H1 (cell line): ENCODE measurements at regions not wholly inside any gene's neighbourhood (a gene's known extent, or its start where the extent isn't known, plus 50 kb on each side); places are given as distances from the start of the nearest gene placed in this dataset.

Experiments used
- CTCF ChIA-PET: fragments of 300-600 bp; sonication (Branson Sonifier 250); formaldehyde crosslinking; loops from one replicate; lab custom pipeline; 2021; ENCODE audit not compliant: partially characterized antibody; lab: Charles Lee
- POLR2A ChIA-PET: fragments of 300-600 bp; sonication (Branson Sonifier 250); formaldehyde crosslinking; loops from one replicate; lab custom pipeline; 2021; ENCODE audit warnings: inconsistent platforms; ENCODE audit not compliant: partially characterized antibody; lab: Charles Lee
- DNase-seq, 2 experiments: peaks; one replicate each; pipeline versions ENCODE4 v3.0.0 to v3.0.0-alpha.2; 2010 to 2022; ENCODE audit warnings: low spot score in 2 of 2, low read depth in 1 of 2, mixed read lengths in 1 of 2
- FAIRE-seq: peaks from 2 replicates; lab custom pipeline; 2011; peaks lifted over from hg19 to GRCh38; lab: Jason Lieb, UNC
- H2AFZ ChIP-seq: 2 replicates; pipeline ENCODE4 v1.8.1; 2012; ENCODE audit warnings: low read length, inconsistent platforms
- H2AK5ac ChIP-seq: 2 replicates; pipeline ENCODE4 v1.6.1; 2013; ENCODE audit warnings: low read depth, low read length
- H2BK120ac ChIP-seq: replicated peaks from 2 replicates; pipeline ENCODE3; 2013; ENCODE audit warnings: low read depth, low read length, inconsistent platforms
- H2BK12ac ChIP-seq: 2 replicates; pipeline ENCODE4 v1.6.1; 2013; ENCODE audit warnings: low read depth, low read length
- H2BK15ac ChIP-seq: 2 replicates; pipeline ENCODE4 v1.6.1; 2013; ENCODE audit warnings: low read length
- H2BK20ac ChIP-seq: 2 replicates; pipeline ENCODE4 v1.6.1; 2013; ENCODE audit warnings: low read length
- H2BK5ac ChIP-seq: 2 replicates; pipeline ENCODE4 v1.6.1; 2013; ENCODE audit warnings: low read depth, low read length
- H3K14ac ChIP-seq: 2 replicates; pipeline ENCODE4 v1.6.1; 2013; ENCODE audit warnings: inconsistent platforms; ENCODE audit not compliant: insufficient read length
- H3K18ac ChIP-seq: 2 replicates; pipeline ENCODE4 v1.6.1; 2013; ENCODE audit warnings: low read length; ENCODE audit errors: extremely low read depth
- H3K23ac ChIP-seq: 2 replicates; pipeline ENCODE4 v1.6.1; 2013; ENCODE audit warnings: inconsistent platforms; ENCODE audit not compliant: insufficient read length
- H3K23me2 ChIP-seq: 2 replicates; pipeline ENCODE4 v1.6.1; 2013; ENCODE audit warnings: low read depth, low read length
- H3K27ac ChIP-seq: 2 replicates; pipeline ENCODE4 v1.6.1; 2011; ENCODE audit warnings: low read depth, low read length, inconsistent platforms
- H3K27me3 ChIP-seq, 4 experiments: replicated peaks in 1 of 4; 1 replicate in 1 of 4; 2 replicates in 3 of 4; pipeline versions ENCODE4 v1.6.1 to v1.8.1; 2011 to 2013; ENCODE audit warnings: low read length in 3 of 4, mild to moderate bottlenecking in 3 of 4, inconsistent platforms in 2 of 4, mixed read lengths in 2 of 4, moderate library complexity in 1 of 4; ENCODE audit not compliant: control insufficient read depth in 3 of 4, insufficient read depth in 3 of 4; ENCODE audit errors: extremely low read depth in 1 of 4
- H3K36me3 ChIP-seq, 4 experiments: 2 replicates each; pipeline versions ENCODE4 v1.6.1 to v1.8.1; 2011 to 2013; ENCODE audit warnings: mild to moderate bottlenecking in 4 of 4, low read length in 3 of 4, moderate library complexity in 2 of 4, control low read depth in 1 of 4, inconsistent platforms in 1 of 4; ENCODE audit not compliant: insufficient read depth in 4 of 4, control insufficient read depth in 2 of 4
- H3K4ac ChIP-seq: replicated peaks from 2 replicates; pipeline ENCODE3; 2013; ENCODE audit warnings: low read length, low read depth, mixed read lengths, inconsistent platforms; ENCODE audit not compliant: insufficient read length
- H3K4me1 ChIP-seq, 4 experiments: replicated peaks in 1 of 4; 1 replicate in 1 of 4; 2 replicates in 3 of 4; pipeline versions ENCODE4 v1.6.1 to v1.8.1; 2011 to 2013; ENCODE audit warnings: low read length in 3 of 4, inconsistent platforms in 2 of 4, mixed read lengths in 1 of 4; ENCODE audit not compliant: insufficient read depth in 4 of 4, control insufficient read depth in 3 of 4
- H3K4me2 ChIP-seq, 2 experiments: 2 replicates each; pipeline versions ENCODE4 v1.6.1 to v1.8.1; 2011 to 2013; ENCODE audit warnings: low read depth in 2 of 2, low read length in 2 of 2, control low read depth in 1 of 2, inconsistent platforms in 1 of 2, mild to moderate bottlenecking in 1 of 2; ENCODE audit not compliant: insufficient read depth in 1 of 2
- H3K4me3 ChIP-seq, 4 experiments: fragments of 200-600, 300-600 bp in 1 of 4; sonication (generic), shearing (Covaris generic), sonication (Bioruptor Twin) in 1 of 4; 2 replicates each; pipeline versions ENCODE4 v1.5.1 to v1.8.1; 2011 to 2016; ENCODE audit warnings: low read length in 4 of 4, low read depth in 3 of 4, control low read depth in 2 of 4, inconsistent platforms in 2 of 4, mild to moderate bottlenecking in 2 of 4, mixed read lengths in 1 of 4, moderate library complexity in 1 of 4; ENCODE audit not compliant: insufficient read depth in 2 of 4; ENCODE audit errors: extremely low read depth in 1 of 4
- H3K56ac ChIP-seq: replicated peaks from 2 replicates; pipeline ENCODE3; 2013; ENCODE audit warnings: low read depth, mild to moderate bottlenecking, mixed read lengths, low read length, inconsistent platforms; ENCODE audit not compliant: insufficient read length
- H3K79me1 ChIP-seq: 2 replicates; pipeline ENCODE4 v1.6.1; 2013; ENCODE audit warnings: low read depth, low read length, control low read depth
- H3K79me2 ChIP-seq, 2 experiments: 2 replicates each; pipeline versions ENCODE4 v1.6.1 to v1.8.1; 2012 to 2013; ENCODE audit warnings: low read length in 2 of 2, mild to moderate bottlenecking in 2 of 2, inconsistent platforms in 1 of 2; ENCODE audit not compliant: insufficient read depth in 2 of 2, control insufficient read depth in 1 of 2
- H3K9ac ChIP-seq, 4 experiments: replicated peaks in 1 of 4; 1 replicate in 1 of 4; 2 replicates in 3 of 4; pipeline versions ENCODE4 v1.6.1 to v1.8.1; 2011 to 2013; ENCODE audit warnings: low read depth in 3 of 4, low read length in 3 of 4, control low read depth in 2 of 4, mild to moderate bottlenecking in 2 of 4, moderate library complexity in 2 of 4, inconsistent platforms in 1 of 4; ENCODE audit errors: extremely low read depth in 1 of 4
- H3K9me3 ChIP-seq, 2 experiments: 2 replicates each; pipeline versions ENCODE4 v1.6.1 to v1.8.1; 2012 to 2013; ENCODE audit warnings: mild to moderate bottlenecking in 2 of 2, moderate library complexity in 2 of 2, control low read depth in 1 of 2, inconsistent platforms in 1 of 2, low read depth in 1 of 2, low read length in 1 of 2, mixed read lengths in 1 of 2; ENCODE audit not compliant: insufficient read depth in 2 of 2
- H4K20me1 ChIP-seq, 2 experiments: replicated peaks in 1 of 2; 2 replicates each; pipeline versions ENCODE3 to v1.8.1; 2011 to 2013; ENCODE audit warnings: inconsistent platforms in 2 of 2, low read length in 2 of 2, mild to moderate bottlenecking in 1 of 2; ENCODE audit not compliant: insufficient read depth in 2 of 2, control insufficient read depth in 1 of 2
- H4K5ac ChIP-seq: 2 replicates; pipeline ENCODE4 v1.6.1; 2013; ENCODE audit warnings: low read length, low read depth, mixed read lengths, inconsistent platforms; ENCODE audit not compliant: insufficient read length
- H4K8ac ChIP-seq: 2 replicates; pipeline ENCODE4 v1.8.0; 2013; ENCODE audit warnings: mild to moderate bottlenecking, moderate library complexity, low read length, inconsistent platforms; ENCODE audit not compliant: insufficient read depth; ENCODE audit errors: extremely low read depth
- H4K91ac ChIP-seq: replicated peaks from 2 replicates; pipeline ENCODE3; 2013; ENCODE audit warnings: low read length, mixed read lengths, inconsistent platforms; ENCODE audit not compliant: insufficient read length
- MAX ChIP-seq: IDR thresholded peaks from 2 replicates; pipeline ENCODE4 v1.6.1; 2012; ENCODE audit warnings: inconsistent platforms
- SRF ChIP-seq: IDR thresholded peaks from 2 replicates; pipeline ENCODE4 v1.6.1; 2011; ENCODE audit warnings: mild to moderate bottlenecking, low read depth, low read length, moderate library complexity

- no peak overlapping the region for H4K8ac ChIP-seq
- H2BK20ac ChIP-seq, result no peak overlapping the region
- no peak for DNase-seq
- H2BK120ac ChIP-seq, result no peak overlapping the region
- ChIA-PET CTCF (interaction anchor here (1.1 kb wide), 1 partner anchor 53 kb away, joined by 4 read pairs; no protein-coding TSS in a partner anchor), POLR2A (no interaction called here)
- no peak overlapping the region for H3K14ac ChIP-seq
- H4K20me1 ChIP-seq, result no peaks in the 10 kb centered on the region
- no peak overlapping the region for H3K27ac ChIP-seq
- no peaks in the 10 kb centered on the region for H3K36me3 ChIP-seq
- H2AK5ac ChIP-seq, result no peak overlapping the region
- no peaks in the 10 kb centered on the region for H3K4me1 ChIP-seq
- no peak for FAIRE-seq
- no peak overlapping the region for H4K91ac ChIP-seq
- no peaks in the 10 kb centered on the region for H3K27me3 ChIP-seq
- no peaks in the 10 kb centered on the region for H3K79me2 ChIP-seq
- H4K5ac ChIP-seq, result no peak overlapping the region
- H3K56ac ChIP-seq, result no peak overlapping the region
- no peaks in the 10 kb centered on the region for H3K23me2 ChIP-seq
- no peaks in the 10 kb centered on the region for H3K79me1 ChIP-seq
- H3K9me3 ChIP-seq, result peaks cover 0 to 5% of the 10 kb centered on the region in 2 experiments; a peak in 1 of 4 replicates
- H3K18ac ChIP-seq, result no peak overlapping the region
- no peak overlapping the region for H3K4me2 ChIP-seq
- H3K4ac ChIP-seq, result no peak overlapping the region
- no peak overlapping the region for H3K9ac ChIP-seq
- H2BK12ac ChIP-seq, result no peak overlapping the region
- H2BK5ac ChIP-seq, result no peak overlapping the region
- H2AFZ ChIP-seq, result no peak overlapping the region
- H2BK15ac ChIP-seq, result no peak overlapping the region
- no peak overlapping the region for H3K23ac ChIP-seq
- H3K4me3 ChIP-seq, result no peak overlapping the region
- TF ChIP-seq SRF (no peak), MAX (no peak)
Observed at GRCh38 chr5:105702323-105702722, 1968.4 kb downstream of the EFNA5 start.
